ENCODE measurements at regions not wholly inside any gene's neighbourhood (a gene's known extent, or its start where the extent isn't known, plus 50 kb on each side); places are given as distances from the start of the nearest gene placed in this dataset.

- H2AK5ac ChIP-seq (ENCODE audit: low read depth, low read length), result no peak overlapping the region
- POLR2A ChIA-PET (ENCODE audit: unreplicated experiment), result no interaction called here
- no peak overlapping the region for H3K9ac ChIP-seq (ENCODE audit: low read depth, low read length)
- 67% methylated on average over 2 of the region's 8 CpGs; no CpG with 5 or more reads in 1 of the 2 experiments for WGBS, 2 experiments (ENCODE audit: extremely low coverage in 2 of 2, insufficient read length in 1 of 2)
- H2BK20ac ChIP-seq (ENCODE audit: low read depth, low read length), result no peak overlapping the region
- no peak overlapping the region for H2AK9ac ChIP-seq (replicated peaks; ENCODE audit: low read depth, low read length, poor library complexity)
- DNase-seq (no peak), ATAC-seq (ENCODE audit: low read depth) (no peak)
- H3K27me3 ChIP-seq (ENCODE audit: control insufficient read depth, insufficient read depth, low read length), result no peaks in the 10 kb centered on the region
- H3K56ac ChIP-seq (ENCODE audit: extremely low read depth, insufficient read depth, low read length), result no peak overlapping the region
- H4K8ac ChIP-seq (ENCODE audit: low read depth in 2 of 2, low read length in 2 of 2), result no peak overlapping the region
- H3K23ac ChIP-seq (ENCODE audit: low read depth, low read length), result no peak overlapping the region
- H2BK15ac ChIP-seq (ENCODE audit: low read depth, low read length), result no peak overlapping the region
- no peak overlapping the region for H3K4me2 ChIP-seq (ENCODE audit: low read depth, low read length)
- no peaks in the 10 kb centered on the region for H4K20me1 ChIP-seq (ENCODE audit: insufficient read depth, low read length)
- H3K4me3 ChIP-seq (ENCODE audit: insufficient read depth, low read depth, low read length), result no peak overlapping the region
- H2BK5ac ChIP-seq (ENCODE audit: low read depth, low read length, poor library complexity, severe bottlenecking), result no peak overlapping the region
- no TSS peak for BruUV-seq (replicated peaks)
- H3K18ac ChIP-seq (ENCODE audit: low read depth, low read length), result no peak overlapping the region
- H3K14ac ChIP-seq (replicated peaks; ENCODE audit: low read depth, low read length), result no peak overlapping the region
- dilution Hi-C loops (cut with HindIII; ENCODE audit: low sequenced_read_pairs, unreplicated experiment), result no loop called here
- H3K4me1 ChIP-seq (ENCODE audit: control insufficient read depth, insufficient read depth, low read length), result no peaks in the 10 kb centered on the region
- CTCF ChIA-PET, result no interaction called here
- H2AFZ ChIP-seq (replicated peaks; ENCODE audit: low read length, poor library complexity), result no peak overlapping the region
- H3K36me3 ChIP-seq (ENCODE audit: control insufficient read depth, insufficient read depth, low read length), result no peaks in the 10 kb centered on the region
- in situ Hi-C loops (cut with MboI; ENCODE audit: low sequenced_read_pairs), result no loop called here
- intact Hi-C loops (cut with micrococcal nuclease), result no loop called here
- no peaks in the 10 kb centered on the region for H3K79me1 ChIP-seq (ENCODE audit: low read depth in 1 of 2, low read length in 2 of 2)
- no peaks in the 10 kb centered on the region for H3K9me1 ChIP-seq (ENCODE audit: insufficient read depth, low read length)
- no peak overlapping the region for H3K4ac ChIP-seq (ENCODE audit: low read depth, low read length)
- H4K5ac ChIP-seq (ENCODE audit: low read depth, low read length), result no peak overlapping the region
- TF ChIP-seq POLR2A (IDR thresholded peaks at IDR 0.05; ENCODE audit: low read depth, low read length) (no peak), CTCF (conservative IDR thresholded peaks at IDR 0.05; ENCODE audit: low read depth, low read length) (no peak), RFX5 (IDR thresholded peaks at IDR 0.05; ENCODE audit: low read depth, low read length) (no peak), USF2 (IDR thresholded peaks at IDR 0.05; ENCODE audit: low read depth, low read length) (no peak)
- H2BK120ac ChIP-seq (ENCODE audit: low read depth, low read length), result no peak overlapping the region
- peaks cover 42% of the 10 kb centered on the region for H3K9me3 ChIP-seq (ENCODE audit: control insufficient read depth, insufficient read depth, low read length)
- H3K27ac ChIP-seq (ENCODE audit: insufficient read depth, low read length), result no peak overlapping the region
- no peak overlapping the region for H4K91ac ChIP-seq (ENCODE audit: insufficient read depth, low read depth, low read length)
Observed at GRCh38 chr22:49623176-49623575, 204.5 kb downstream of the BRD1 start.

Measured in IMR-90 (cell line).